ACHN (cell line): ENCODE measurements at regions not wholly inside any gene's neighbourhood (a gene's known extent, or its start where the extent isn't known, plus 50 kb on each side); places are given as distances from the start of the nearest gene placed in this dataset.

Experiments
- DNase-seq: peaks from one replicate; pipeline ENCODE4 v3.0.0-alpha.2; 2015
- in situ Hi-C: cut with HindIII; loops from 2 replicates; pipeline ENCODE4 v1.10.0; 2017; ENCODE audit warnings: low sequenced_read_pairs, low pct_ligation_motif_present, low pct_unique_long_range_greater_than_20kb

DNA sequence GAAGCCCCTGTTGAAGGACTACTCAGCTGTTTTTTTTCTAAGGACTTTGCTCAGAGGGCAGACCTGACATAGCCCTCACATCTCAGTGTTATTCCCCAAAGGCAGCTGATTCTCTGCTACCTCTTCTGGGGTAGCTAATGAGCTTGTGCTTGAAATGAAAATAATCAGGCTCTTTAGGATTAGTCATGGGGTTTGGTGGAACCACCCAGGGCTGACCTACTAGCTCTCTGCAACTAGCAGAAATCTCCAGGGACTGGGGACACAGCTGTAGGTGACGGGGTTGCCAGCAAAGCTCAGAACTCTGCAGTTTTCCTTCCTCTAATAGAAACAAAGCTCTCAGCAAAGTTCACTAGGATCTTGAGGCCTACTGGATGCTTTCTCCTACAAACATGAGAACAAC is 106.4 kb upstream of the BCL9 start:
- in situ Hi-C loops = no loop called here
- no peak for DNase-seq

GRCh38 chr1:147444381-147444780 is 96.9 kb upstream of the BCL9 start:
- in situ Hi-C loops = no loop called here

GRCh38 chr1:147451628-147452027 is 89.7 kb upstream of the BCL9 start:
- DNase-seq = no peak
- in situ Hi-C loops = no loop called here

More at GRCh38 chr1:147444381-147444780, 96.9 kb upstream of the BCL9 start:
- no peak for DNase-seq

GRCh38 chr1:147452809-147453208 is 88.5 kb upstream of the BCL9 start:
- in situ Hi-C loops = no loop called here
- DNase-seq = no peak

- DNase-seq = no peak
- in situ Hi-C loops = no loop called here
Observed at GRCh38 chr1:147463022-147463421, 78.3 kb upstream of the BCL9 start.

DNA sequence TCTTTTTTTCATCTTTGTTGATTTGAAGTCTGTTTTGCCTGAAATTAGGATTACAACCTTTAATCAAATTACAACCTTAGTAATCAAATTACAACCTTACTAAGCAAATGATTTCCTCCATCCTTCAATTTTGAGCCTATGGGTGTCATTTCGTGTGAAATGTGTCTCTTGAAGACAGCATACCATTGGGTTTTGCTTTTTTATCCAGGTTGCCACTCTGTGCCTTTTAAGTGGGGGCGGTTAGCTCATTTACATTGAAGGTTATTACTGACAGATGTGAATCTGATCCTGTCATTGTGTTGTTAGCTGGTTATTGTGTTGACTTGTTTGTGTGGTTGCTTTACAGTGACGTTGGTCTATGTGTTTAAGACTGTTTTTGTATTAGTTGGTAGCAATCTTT is 74.8 kb upstream of the BCL9 start:
- no peak for DNase-seq
- in situ Hi-C loops = no loop called here

GRCh38 chr1:147470079-147470478 is 71.2 kb upstream of the BCL9 start:
- in situ Hi-C loops = no loop called here
- no peak for DNase-seq

- DNase-seq = no peak
- in situ Hi-C loops = no loop called here
Observed at GRCh38 chr1:147472489-147472888, 68.8 kb upstream of the BCL9 start.

- in situ Hi-C loops = no loop called here
- DNase-seq = no peak
Observed at GRCh38 chr1:147472966-147473732, 68.2 kb upstream of the BCL9 start.

- in situ Hi-C loops = no loop called here
Observed at GRCh38 chr1:147473733-147474049, 67.6 kb upstream of the BCL9 start.

GRCh38 chr1:147475488-147475887 is 65.8 kb upstream of the BCL9 start:
- DNase-seq = no peak
- in situ Hi-C loops = no loop called here

More at GRCh38 chr1:147473733-147474049, 67.6 kb upstream of the BCL9 start:
- DNase-seq = no peak

GRCh38 chr1:147478521-147478920 is 62.8 kb upstream of the BCL9 start:
- in situ Hi-C loops = no loop called here
- DNase-seq = no peak

DNA sequence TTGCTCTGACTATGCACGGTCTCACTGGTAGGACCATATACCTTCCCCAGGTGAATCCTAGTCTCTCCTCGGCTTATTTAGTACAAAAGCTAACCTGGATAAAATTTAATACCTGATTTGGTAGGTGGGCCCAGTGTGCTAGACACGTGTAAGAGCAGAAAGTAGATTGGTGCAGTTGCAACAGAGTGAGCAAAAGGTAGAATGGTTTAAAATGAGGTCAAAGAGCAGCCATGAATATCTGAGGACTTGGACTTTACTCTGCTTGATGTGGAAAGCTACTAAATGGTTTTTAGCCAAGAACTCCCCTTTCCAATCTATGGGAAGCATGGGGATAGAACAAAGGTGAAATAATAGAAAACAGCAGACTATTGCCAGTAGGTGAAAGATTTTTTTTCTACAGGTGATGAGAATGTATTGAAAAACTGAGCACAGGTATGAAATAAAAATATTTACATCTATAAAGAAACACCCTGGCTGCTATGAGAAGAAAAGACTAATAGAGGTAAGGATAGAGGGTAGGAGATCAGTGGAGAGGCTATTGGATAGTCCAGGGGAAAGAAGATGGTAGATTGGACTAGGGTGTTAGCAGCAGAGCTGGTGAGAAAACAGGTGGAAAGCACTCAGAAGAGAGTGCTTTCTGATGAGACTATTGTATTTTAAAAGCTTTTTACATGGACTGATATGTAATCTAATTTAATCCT is 61.3 kb upstream of the BCL9 start:
- in situ Hi-C loops = no loop called here
- no peak for DNase-seq

- in situ Hi-C loops = no loop called here
- no peak for DNase-seq
Observed at GRCh38 chr1:147480565-147480935, 60.8 kb upstream of the BCL9 start.

- in situ Hi-C loops = no loop called here
- DNase-seq = no peak
Observed at GRCh38 chr1:147486876-147487656, 54.2 kb upstream of the BCL9 start.

DNA sequence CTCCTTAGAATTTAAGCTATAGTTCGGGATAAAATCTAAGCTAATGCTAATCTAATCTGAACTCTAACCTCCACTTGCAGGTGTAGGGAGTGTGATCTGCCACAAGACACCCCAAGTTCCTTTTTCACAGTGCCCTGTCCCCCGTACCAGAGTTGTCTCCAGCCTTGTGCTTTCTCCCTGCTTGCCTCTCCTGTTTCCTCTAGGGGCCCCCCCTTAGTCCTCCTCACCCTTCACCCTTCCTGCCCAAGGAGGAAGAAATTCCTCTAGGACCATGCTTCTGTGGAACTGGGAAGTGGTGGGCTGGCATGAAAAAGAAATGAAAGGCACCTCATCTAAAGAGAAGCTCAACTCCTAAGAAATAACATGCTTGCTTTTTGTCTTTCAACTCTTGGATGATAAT is 50.2 kb upstream of the BCL9 start:
- in situ Hi-C loops = no loop called here
- no peak for DNase-seq
